ENCODE measurements at regions not wholly inside any gene's neighbourhood (a gene's known extent, or its start where the extent isn't known, plus 50 kb on each side); places are given as distances from the start of the nearest gene placed in this dataset.

DNA sequence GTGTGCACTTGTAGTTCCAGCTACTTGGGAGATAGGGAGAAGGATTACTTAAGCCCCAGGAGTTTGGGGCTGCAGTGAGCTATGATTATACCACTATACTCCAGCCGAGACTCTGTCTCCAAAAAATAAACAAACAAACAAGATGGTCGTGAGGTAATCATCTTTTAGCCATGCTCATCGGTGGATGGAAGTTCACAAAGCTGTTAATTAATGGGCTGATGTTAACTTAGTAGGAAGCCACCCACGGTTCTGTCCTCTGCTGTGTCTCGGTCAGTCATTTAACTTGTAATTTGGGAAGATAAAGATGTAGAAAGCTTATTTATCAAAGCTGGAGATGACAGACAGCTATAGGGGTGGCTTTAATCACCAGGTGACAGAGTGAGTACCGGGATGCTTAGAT lies 64.9 kb downstream of the ARHGEF18 start:
- WGBS, 5 donors = 77 to 84% (median 80%) methylated on average over 6 of the region's 6 CpGs
- TF ChIP-seq, protein P1, sequence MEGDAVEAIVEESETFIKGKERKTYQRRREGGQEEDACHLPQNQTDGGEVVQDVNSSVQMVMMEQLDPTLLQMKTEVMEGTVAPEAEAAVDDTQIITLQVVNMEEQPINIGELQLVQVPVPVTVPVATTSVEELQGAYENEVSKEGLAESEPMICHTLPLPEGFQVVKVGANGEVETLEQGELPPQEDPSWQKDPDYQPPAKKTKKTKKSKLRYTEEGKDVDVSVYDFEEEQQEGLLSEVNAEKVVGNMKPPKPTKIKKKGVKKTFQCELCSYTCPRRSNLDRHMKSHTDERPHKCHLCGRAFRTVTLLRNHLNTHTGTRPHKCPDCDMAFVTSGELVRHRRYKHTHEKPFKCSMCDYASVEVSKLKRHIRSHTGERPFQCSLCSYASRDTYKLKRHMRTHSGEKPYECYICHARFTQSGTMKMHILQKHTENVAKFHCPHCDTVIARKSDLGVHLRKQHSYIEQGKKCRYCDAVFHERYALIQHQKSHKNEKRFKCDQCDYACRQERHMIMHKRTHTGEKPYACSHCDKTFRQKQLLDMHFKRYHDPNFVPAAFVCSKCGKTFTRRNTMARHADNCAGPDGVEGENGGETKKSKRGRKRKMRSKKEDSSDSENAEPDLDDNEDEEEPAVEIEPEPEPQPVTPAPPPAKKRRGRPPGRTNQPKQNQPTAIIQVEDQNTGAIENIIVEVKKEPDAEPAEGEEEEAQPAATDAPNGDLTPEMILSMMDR (IDR thresholded peaks at IDR 0.05 in 8 of 11, conservative IDR thresholded peaks at IDR 0.05 in 3 of 11) = no peak
- TF ChIP-seq POLR2AphosphoS5 (IDR thresholded peaks at IDR 0.05) = no peak
- no peak for TF ChIP-seq POLR2A (IDR thresholded peaks at IDR 0.05)
- no peak for DNase-seq
- Histone ChIP-seq H3K4me3 (no peak overlapping the region), H3K27ac (no peak overlapping the region), H3K27me3 (replicated peaks in 1 of 7) (no peaks in the 10 kb centered on the region), H3K9me3 (no peaks in the 10 kb centered on the region), H3K36me3 (peaks cover 0 to 77% (median 13%) of the 10 kb centered on the region in 6 donors), H3K4me1 (peaks cover 0 to 64% (median 13%) of the 10 kb centered on the region in 6 donors)
- intact Hi-C loops (cut with DNase I; ENCODE audit: low total_unique reads) = no loop called here

DNA sequence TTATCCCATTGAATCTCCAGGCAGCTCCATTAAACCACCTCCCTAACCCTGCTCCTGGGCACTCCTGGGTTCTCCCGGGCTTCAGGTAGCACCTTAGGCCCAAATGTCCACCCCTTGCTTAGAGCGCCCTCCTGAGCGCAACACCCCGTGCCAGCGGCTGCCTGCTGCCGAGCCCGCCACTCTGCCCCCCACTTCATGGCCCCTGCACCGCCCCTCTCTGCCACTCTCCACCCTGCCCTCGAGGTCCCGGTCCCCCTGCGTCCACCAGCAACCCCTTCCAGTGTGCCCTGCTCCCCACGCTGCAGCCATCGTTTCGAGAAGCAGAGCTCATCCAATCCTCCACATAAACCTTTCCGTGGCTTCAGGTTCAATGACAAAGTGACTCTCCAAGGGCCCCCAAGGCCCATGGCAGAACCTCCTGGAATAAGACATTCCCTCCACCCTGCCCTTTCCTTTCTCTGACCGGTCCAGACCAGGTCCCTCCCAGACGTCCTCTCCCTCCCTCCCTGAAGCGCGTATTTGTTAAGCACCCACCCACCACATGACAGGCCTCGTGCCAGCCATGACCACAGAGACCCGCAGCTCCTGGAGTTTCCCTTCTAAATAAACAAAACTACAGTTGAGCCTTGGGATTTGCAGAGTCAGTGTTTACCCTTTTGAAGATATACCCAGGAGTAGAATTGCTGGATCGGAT lies 66.6 kb downstream of the ARHGEF18 start:
- TF ChIP-seq POLR2AphosphoS5 (IDR thresholded peaks at IDR 0.05) = peak in 2 of 3 donors; percentile 22 to 48
- TF ChIP-seq POLR2A (IDR thresholded peaks at IDR 0.05) = no peak
- Histone ChIP-seq H3K27ac (peak overlapping the region in 2 of 8 donors; percentile 16 to 30), H3K36me3 (peaks cover 0 to 89% (median 18%) of the 10 kb centered on the region in 6 donors), H3K4me1 (peaks cover 0 to 52% (median 12%) of the 10 kb centered on the region in 6 donors), H3K27me3 (replicated peaks in 1 of 7) (no peaks in the 10 kb centered on the region), H3K9me3 (no peaks in the 10 kb centered on the region), H3K4me3 (no peak overlapping the region)
- no peak for DNase-seq
- intact Hi-C loops (cut with DNase I; ENCODE audit: low total_unique reads) = no loop called here
- WGBS, 5 donors = 69 to 80% (median 72%) methylated on average over 19 to 22 of the region's 22 CpGs

DNA sequence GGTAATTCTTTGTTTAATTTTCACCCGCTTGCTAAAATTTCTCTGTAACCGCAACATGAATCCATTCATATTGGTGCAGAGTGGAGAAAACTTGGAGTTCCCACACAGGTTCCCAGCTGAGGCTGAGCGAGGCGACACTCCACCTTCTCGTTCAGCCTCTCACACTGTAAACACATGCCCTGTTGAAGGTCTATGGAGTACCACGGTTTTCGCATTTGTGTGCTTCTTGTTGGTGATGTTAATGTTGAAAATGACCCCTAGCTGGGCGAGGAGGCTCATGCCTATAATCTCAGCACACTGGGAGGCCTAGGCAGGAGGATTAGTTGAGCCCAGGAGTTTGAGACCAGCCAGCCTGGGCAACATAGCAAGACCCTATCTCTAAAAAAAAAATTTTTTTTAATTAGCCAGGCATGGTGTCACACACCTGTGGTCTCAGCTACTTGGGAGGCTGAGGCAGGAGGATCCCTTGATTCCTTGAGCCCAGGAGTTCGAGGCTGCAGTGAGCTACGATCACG lies 67.2 kb downstream of the ARHGEF18 start:
- WGBS, 5 donors = 87 to 96% (median 93%) methylated on average over 11 of the region's 11 CpGs
- Histone ChIP-seq H3K9me3 (no peaks in the 10 kb centered on the region), H3K27ac (peak overlapping the region in 3 of 8 donors; percentile 16 to 30 (median 19)), H3K27me3 (replicated peaks in 1 of 7) (no peaks in the 10 kb centered on the region), H3K4me3 (no peak overlapping the region), H3K4me1 (peaks cover 0 to 48% (median 10%) of the 10 kb centered on the region in 6 donors), H3K36me3 (peaks cover 0 to 93% (median 20%) of the 10 kb centered on the region in 6 donors)
- intact Hi-C loops (cut with DNase I; ENCODE audit: low total_unique reads) = no loop called here
- DNase-seq = no peak
- TF ChIP-seq POLR2A (IDR thresholded peaks at IDR 0.05) (no peak), POLR2AphosphoS5 (IDR thresholded peaks at IDR 0.05) (no peak)
- TF ChIP-seq, protein P1 (IDR thresholded peaks at IDR 0.05 in 8 of 11, conservative IDR thresholded peaks at IDR 0.05 in 3 of 11) = no peak

DNA sequence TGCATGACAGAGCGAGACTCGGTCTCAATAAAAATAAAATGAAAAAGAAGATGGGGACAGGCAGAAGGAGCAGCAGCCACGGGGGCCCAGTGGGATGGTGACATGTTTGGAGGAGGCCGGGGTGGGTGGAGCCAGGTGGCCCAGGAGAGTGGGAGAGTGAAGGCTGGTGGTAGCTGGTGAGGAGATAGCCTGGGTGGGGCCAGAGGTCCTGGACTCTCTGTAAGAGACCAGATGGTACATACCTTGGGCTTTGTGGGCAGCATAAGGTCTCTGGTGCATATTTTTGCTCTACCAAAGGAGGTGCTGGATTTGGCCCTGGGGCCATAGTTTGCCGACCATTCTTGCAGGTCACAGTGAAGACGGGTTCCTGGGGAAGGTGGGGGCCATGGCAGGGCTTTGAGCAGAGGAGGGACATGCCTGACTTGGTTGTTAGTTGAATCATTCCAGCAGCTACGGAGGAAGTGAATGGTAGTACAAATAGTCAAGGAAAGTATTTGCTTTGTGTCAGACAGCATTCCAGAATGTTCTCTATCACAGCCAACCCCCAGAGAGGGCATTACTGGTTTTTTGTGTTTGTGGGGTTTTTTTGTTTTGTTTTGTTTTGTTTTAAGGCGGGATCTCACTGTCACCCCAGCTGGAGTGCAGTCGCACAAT lies 69.1 kb downstream of the ARHGEF18 start:
- peaks cover 0 to 93% (median 30%) of the 10 kb centered on the region in 6 donors for H3K36me3 ChIP-seq
- TF ChIP-seq POLR2AphosphoS5 (IDR thresholded peaks at IDR 0.05) (peak in 1 of 3 donors; percentile 7), POLR2A (IDR thresholded peaks at IDR 0.05) (no peak)
- TF ChIP-seq, protein P1 (IDR thresholded peaks at IDR 0.05 in 8 of 11, conservative IDR thresholded peaks at IDR 0.05 in 3 of 11) = no peak
- 80 to 91% (median 89%) methylated on average over 9 of the region's 9 CpGs for WGBS, 5 donors
- no peaks in the 10 kb centered on the region for H3K27me3 ChIP-seq (replicated peaks in 1 of 7)
- H3K4me3 ChIP-seq = no peak overlapping the region
- no peak for DNase-seq
- no peak overlapping the region for H3K27ac ChIP-seq
- peaks cover 0 to 40% (median 9%) of the 10 kb centered on the region in 6 donors for H3K4me1 ChIP-seq
- intact Hi-C loops (cut with DNase I; ENCODE audit: low total_unique reads) = no loop called here
- H3K9me3 ChIP-seq = no peaks in the 10 kb centered on the region

Data from spleen (tissue), 11 donors.